Spinal cord (tissue), 9 donors: ENCODE measurements at regions not wholly inside any gene's neighbourhood (a gene's known extent, or its start where the extent isn't known, plus 50 kb on each side); places are given as distances from the start of the nearest gene placed in this dataset.

ENCODE experiments used
- DNase-seq, 6 donors: peaks; one replicate each; pipeline versions ENCODE4 v3.0.0 to v3.0.0-alpha.2; 2013 to 2015; ENCODE audit warnings: low spot score in 6 of 6, low read depth in 4 of 6
- H3K27ac ChIP-seq: one replicate; pipeline ENCODE4 v1.5.1; 2013; ENCODE audit warnings: low read depth, low read length, control low read depth
- H3K27me3 ChIP-seq: one replicate; pipeline ENCODE4 v1.6.1; 2013; ENCODE audit warnings: low read length; ENCODE audit not compliant: control insufficient read depth, insufficient read depth
- H3K36me3 ChIP-seq: one replicate; pipeline ENCODE4 v1.6.1; 2013; ENCODE audit warnings: low read length; ENCODE audit not compliant: control insufficient read depth, insufficient read depth
- H3K4me1 ChIP-seq: one replicate; pipeline ENCODE4 v1.6.1; 2013; ENCODE audit warnings: low read length; ENCODE audit not compliant: control insufficient read depth, insufficient read depth
- H3K4me3 ChIP-seq: one replicate; pipeline ENCODE4 v1.5.1; 2013; ENCODE audit warnings: low read depth, low read length, control low read depth
- H3K9me3 ChIP-seq: one replicate; pipeline ENCODE4 v1.6.1; 2013; ENCODE audit warnings: low read length; ENCODE audit not compliant: control insufficient read depth, insufficient read depth
- WGBS: methylation state at CpG from one replicate; pipeline ENCODE4 v1.1.5; 2013; ENCODE audit warnings: missing lambda C conversion rate; ENCODE audit not compliant: insufficient coverage; 5-methylcytosine and 5-hydroxymethylcytosine counted together
- donor health status: healthy.

GRCh38 chr13:50598338-50598737 lies 245.2 kb downstream of the DLEU7 start:
- no peaks in the 10 kb centered on the region for H3K27me3 ChIP-seq
- no peaks in the 10 kb centered on the region for H3K36me3 ChIP-seq
- H3K27ac ChIP-seq = no peak overlapping the region
- H3K4me3 ChIP-seq = no peak overlapping the region
- H3K9me3 ChIP-seq = no peaks in the 10 kb centered on the region
- DNase-seq = no peak
- WGBS = no CpG with 5 or more reads among the region's 3 CpGs
- H3K4me1 ChIP-seq = peaks cover 3% of the 10 kb centered on the region

DNA sequence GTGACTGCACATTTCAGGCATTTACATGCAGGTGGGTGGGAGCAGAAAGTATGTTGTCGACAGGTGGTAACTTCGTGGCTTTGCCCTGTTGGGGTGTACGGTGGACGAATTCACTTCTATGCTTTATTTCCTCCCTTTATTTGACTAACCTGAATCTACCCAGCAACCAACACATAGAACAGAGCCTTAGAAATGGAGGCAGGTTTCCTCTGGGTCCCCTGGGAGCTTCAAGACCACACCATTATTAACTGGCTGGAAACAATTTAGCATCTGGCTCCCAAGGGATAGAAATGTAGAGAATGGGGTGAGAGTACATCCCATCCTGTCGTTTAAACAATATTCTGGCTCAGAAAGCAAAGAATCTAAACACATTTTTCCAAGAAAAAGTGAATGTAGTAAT lies 244.4 kb downstream of the DLEU7 start:
- no peaks in the 10 kb centered on the region for H3K36me3 ChIP-seq
- no peak overlapping the region for H3K4me3 ChIP-seq
- H3K9me3 ChIP-seq = no peaks in the 10 kb centered on the region
- no peak overlapping the region for H3K27ac ChIP-seq
- H3K4me1 ChIP-seq = peaks cover 3% of the 10 kb centered on the region
- no peaks in the 10 kb centered on the region for H3K27me3 ChIP-seq
- no CpG with 5 or more reads among the region's 5 CpGs for WGBS
- DNase-seq = no peak

DNA sequence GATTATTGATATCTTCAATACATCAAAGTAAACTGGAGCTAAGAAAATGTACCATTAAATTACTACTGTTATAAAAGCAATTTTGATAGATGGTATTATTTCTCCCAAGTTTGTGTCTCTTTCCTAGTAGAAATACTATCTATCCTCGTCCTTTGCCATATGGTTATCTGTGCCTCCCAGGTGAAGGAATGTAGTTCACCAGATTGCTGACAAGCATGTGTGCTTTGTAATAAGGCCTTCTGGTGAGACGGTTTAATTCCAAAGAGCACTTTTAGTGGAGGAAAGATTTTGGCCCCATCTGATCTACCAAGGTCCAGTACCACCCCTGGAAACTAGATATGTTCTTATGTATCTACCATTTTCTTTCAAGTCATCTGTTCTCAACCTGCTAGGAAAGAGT lies 243.6 kb downstream of the DLEU7 start:
- DNase-seq = no peak
- no CpG with 5 or more reads among the region's 2 CpGs for WGBS
- H3K4me3 ChIP-seq = no peak overlapping the region
- no peaks in the 10 kb centered on the region for H3K36me3 ChIP-seq
- H3K27me3 ChIP-seq = no peaks in the 10 kb centered on the region
- H3K27ac ChIP-seq = no peak overlapping the region
- H3K4me1 ChIP-seq = no peaks in the 10 kb centered on the region
- no peaks in the 10 kb centered on the region for H3K9me3 ChIP-seq

GRCh38 chr13:50608370-50608769 lies 235.1 kb downstream of the DLEU7 start:
- DNase-seq = no peak

DNA sequence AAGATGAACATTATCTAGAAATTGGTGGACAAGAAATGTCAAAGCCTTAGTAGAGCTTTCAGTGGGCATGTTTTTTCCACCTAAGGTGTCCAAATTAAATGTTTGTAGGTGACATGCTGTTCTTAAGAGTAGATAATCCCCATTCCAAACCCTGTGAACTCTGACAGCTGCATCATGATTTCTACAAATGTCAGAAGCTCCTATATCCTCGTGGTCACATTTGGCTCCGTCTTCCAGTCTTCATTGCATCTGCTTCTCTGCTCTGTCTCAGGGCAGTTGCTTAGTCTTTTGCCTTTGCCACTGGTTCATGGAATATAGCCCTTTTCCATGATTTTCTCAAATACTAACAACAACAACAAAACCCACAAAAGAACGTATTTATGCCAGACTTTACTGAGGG lies 234.5 kb downstream of the DLEU7 start:
- H3K27ac ChIP-seq = no peak overlapping the region
- H3K27me3 ChIP-seq = no peaks in the 10 kb centered on the region
- no peak overlapping the region for H3K4me3 ChIP-seq
- no peaks in the 10 kb centered on the region for H3K4me1 ChIP-seq
- H3K9me3 ChIP-seq = no peaks in the 10 kb centered on the region
- H3K36me3 ChIP-seq = no peaks in the 10 kb centered on the region
- DNase-seq = no peak
- WGBS = 76% methylated on average over 2 of the region's 3 CpGs

More at GRCh38 chr13:50608370-50608769, 235.1 kb downstream of the DLEU7 start:
- no peak overlapping the region for H3K4me3 ChIP-seq
- H3K36me3 ChIP-seq = no peaks in the 10 kb centered on the region
- H3K4me1 ChIP-seq = no peaks in the 10 kb centered on the region
- 58% methylated on average over 3 of the region's 7 CpGs for WGBS
- H3K9me3 ChIP-seq = no peaks in the 10 kb centered on the region
- H3K27me3 ChIP-seq = no peaks in the 10 kb centered on the region
- H3K27ac ChIP-seq = no peak overlapping the region

DNA sequence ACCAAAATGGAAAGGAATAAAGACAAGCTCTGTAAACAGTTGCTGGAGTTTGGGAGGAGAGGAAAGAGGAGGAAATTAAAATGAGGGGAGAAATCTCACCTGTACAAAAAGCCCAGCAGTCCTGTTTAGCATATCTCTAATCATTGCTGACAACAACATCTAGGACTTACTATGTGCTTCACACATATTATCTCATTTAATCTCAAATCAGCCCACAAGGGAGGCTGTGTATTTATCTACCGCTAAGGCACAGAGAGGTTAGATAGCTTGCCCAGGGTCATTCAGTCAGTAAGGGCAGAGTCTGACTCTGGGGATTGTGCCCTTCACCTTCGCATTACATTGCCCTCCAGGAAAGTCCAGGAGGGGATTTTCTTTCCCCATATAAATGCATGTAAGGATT lies 233.3 kb downstream of the DLEU7 start:
- no peak for DNase-seq
- no peaks in the 10 kb centered on the region for H3K27me3 ChIP-seq
- H3K27ac ChIP-seq = no peak overlapping the region
- 100% methylated on average over 1 of the region's 2 CpGs for WGBS
- no peak overlapping the region for H3K4me3 ChIP-seq
- H3K36me3 ChIP-seq = no peaks in the 10 kb centered on the region
- H3K9me3 ChIP-seq = no peaks in the 10 kb centered on the region
- no peaks in the 10 kb centered on the region for H3K4me1 ChIP-seq

- Histone ChIP-seq H3K36me3 (no peaks in the 10 kb centered on the region), H3K27ac (no peak overlapping the region), H3K4me3 (no peak overlapping the region), H3K9me3 (no peaks in the 10 kb centered on the region), H3K27me3 (no peaks in the 10 kb centered on the region), H3K4me1 (no peaks in the 10 kb centered on the region)
- WGBS = 94% methylated on average over 3 of the region's 5 CpGs
- no peak for DNase-seq
These were observed 232.2 kb downstream of the DLEU7 start for GRCh38 chr13:50611117-50611781.

GRCh38 chr13:50612717-50613116 lies 230.8 kb downstream of the DLEU7 start:
- no peaks in the 10 kb centered on the region for H3K36me3 ChIP-seq
- no peaks in the 10 kb centered on the region for H3K9me3 ChIP-seq
- no peaks in the 10 kb centered on the region for H3K4me1 ChIP-seq
- no peaks in the 10 kb centered on the region for H3K27me3 ChIP-seq
- WGBS = 50% methylated on average over 1 of the region's 3 CpGs
- DNase-seq = no peak
- no peak overlapping the region for H3K4me3 ChIP-seq
- H3K27ac ChIP-seq = no peak overlapping the region

- peak in 1 of 6 donors; percentile 16 for DNase-seq
- no peak overlapping the region for H3K27ac ChIP-seq
These were observed 230.1 kb downstream of the DLEU7 start for GRCh38 chr13:50613356-50613831.

GRCh38 chr13:50615234-50615633 lies 228.3 kb downstream of the DLEU7 start:
- Histone ChIP-seq H3K4me1 (no peaks in the 10 kb centered on the region), H3K4me3 (no peak overlapping the region), H3K27me3 (no peaks in the 10 kb centered on the region), H3K36me3 (no peaks in the 10 kb centered on the region), H3K27ac (no peak overlapping the region), H3K9me3 (no peaks in the 10 kb centered on the region)
- DNase-seq = no peak
- WGBS = 100% methylated on average over 1 of the region's 2 CpGs

More at GRCh38 chr13:50613356-50613831, 230.1 kb downstream of the DLEU7 start:
- 80% methylated on average over 1 of the region's 6 CpGs for WGBS
- H3K4me3 ChIP-seq = no peak overlapping the region
- no peaks in the 10 kb centered on the region for H3K4me1 ChIP-seq
- H3K27me3 ChIP-seq = no peaks in the 10 kb centered on the region
- no peaks in the 10 kb centered on the region for H3K36me3 ChIP-seq
- H3K9me3 ChIP-seq = no peaks in the 10 kb centered on the region
